Kidney epithelial cell (primary cell): ENCODE measurements at regions not wholly inside any gene's neighbourhood (a gene's known extent, or its start where the extent isn't known, plus 50 kb on each side); places are given as distances from the start of the nearest gene placed in this dataset.
"Not testable (repeated sequence)": the region's sequence is repeated elsewhere in the genome, so short reads cannot be mapped to it uniquely, and the experiment has no call there.

ENCODE experiments used
- DNase-seq: peaks from one replicate; pipeline ENCODE4 v3.0.0-alpha.2; 2010; ENCODE audit warnings: low read depth
- H3K27me3 ChIP-seq: 2 replicates; pipeline ENCODE4 v1.6.0; 2011; ENCODE audit warnings: low read length; ENCODE audit not compliant: control insufficient read depth, insufficient read depth
- H3K36me3 ChIP-seq: 2 replicates; pipeline ENCODE4 v1.5.1; 2011; ENCODE audit warnings: low read length; ENCODE audit not compliant: control insufficient read depth, insufficient read depth
- H3K4me3 ChIP-seq: 2 replicates; pipeline ENCODE4 v1.5.1; 2011; ENCODE audit warnings: low read depth, mild to moderate bottlenecking, control low read depth, low read length
- TF ChIP-seq, protein P1 (sequence below): IDR thresholded peaks from 2 replicates; pipeline ENCODE4 v1.5.1; 2011; ENCODE audit warnings: mild to moderate bottlenecking, moderate library complexity, low read length, control low read depth, inconsistent platforms; ENCODE audit not compliant: insufficient read depth, poor library complexity, severe bottlenecking

DNA sequence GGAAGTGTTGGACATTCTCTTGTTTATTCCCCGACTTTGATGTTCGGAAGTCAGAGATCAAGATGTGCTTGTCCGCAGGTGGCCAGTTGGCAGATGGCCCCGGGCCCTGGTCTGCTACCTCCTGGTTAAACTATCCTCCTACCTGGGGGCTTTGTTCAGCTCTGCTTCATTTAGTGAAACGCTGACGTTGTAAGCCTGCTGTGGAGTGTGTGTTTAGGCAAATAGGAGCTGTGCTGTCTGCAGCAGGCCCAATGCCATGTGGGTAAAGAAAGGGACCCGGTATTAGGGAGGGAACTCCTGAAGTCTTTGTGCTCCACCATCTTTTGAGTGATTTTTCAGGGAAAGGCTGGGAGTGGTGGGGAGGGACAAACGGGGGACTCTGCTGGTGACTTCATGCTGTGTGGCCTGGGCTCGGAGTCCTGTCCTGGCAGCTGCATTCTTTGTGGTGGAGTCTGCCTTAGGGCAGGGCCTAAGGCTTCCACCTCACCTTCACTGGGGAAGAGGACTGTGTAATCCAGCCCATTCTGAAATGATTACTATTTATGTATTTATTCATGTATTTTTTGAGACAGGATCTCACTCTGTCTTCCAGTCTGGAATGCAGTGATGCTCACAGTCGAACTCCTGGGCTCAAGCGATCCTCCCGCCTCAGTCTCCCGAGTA, 171.1 kb upstream of the KLF6 start:
- no peaks in the 10 kb centered on the region for H3K36me3 ChIP-seq
- TF ChIP-seq, protein P1, sequence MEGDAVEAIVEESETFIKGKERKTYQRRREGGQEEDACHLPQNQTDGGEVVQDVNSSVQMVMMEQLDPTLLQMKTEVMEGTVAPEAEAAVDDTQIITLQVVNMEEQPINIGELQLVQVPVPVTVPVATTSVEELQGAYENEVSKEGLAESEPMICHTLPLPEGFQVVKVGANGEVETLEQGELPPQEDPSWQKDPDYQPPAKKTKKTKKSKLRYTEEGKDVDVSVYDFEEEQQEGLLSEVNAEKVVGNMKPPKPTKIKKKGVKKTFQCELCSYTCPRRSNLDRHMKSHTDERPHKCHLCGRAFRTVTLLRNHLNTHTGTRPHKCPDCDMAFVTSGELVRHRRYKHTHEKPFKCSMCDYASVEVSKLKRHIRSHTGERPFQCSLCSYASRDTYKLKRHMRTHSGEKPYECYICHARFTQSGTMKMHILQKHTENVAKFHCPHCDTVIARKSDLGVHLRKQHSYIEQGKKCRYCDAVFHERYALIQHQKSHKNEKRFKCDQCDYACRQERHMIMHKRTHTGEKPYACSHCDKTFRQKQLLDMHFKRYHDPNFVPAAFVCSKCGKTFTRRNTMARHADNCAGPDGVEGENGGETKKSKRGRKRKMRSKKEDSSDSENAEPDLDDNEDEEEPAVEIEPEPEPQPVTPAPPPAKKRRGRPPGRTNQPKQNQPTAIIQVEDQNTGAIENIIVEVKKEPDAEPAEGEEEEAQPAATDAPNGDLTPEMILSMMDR = no peak

DNA sequence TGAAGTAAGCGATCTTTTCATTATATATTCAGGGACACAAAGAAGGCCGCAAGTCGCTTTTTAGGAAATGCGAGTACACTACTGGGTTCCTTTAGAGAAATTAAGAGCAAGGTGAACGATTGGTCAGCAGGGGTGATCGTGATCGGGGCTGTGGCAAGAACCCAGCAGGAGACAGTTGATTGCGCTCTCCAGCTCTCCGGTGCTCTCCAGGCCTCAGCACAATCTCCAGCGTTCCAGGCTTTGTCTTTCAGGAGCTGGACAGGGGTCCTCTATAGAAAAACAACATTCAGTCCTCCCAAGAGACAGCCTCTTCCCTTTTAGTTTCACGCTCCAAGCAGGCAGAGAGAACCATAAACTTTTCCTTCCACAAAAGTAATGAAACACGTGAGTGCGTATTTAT, 170.5 kb upstream of the KLF6 start:
- H3K4me3 ChIP-seq = no peak overlapping the region
- H3K27me3 ChIP-seq = no peaks in the 10 kb centered on the region
- no peak for DNase-seq
- no peaks in the 10 kb centered on the region for H3K36me3 ChIP-seq
- TF ChIP-seq, protein P1 = no peak

More for the DNA sequence above, 171.1 kb upstream of the KLF6 start:
- Histone ChIP-seq H3K4me3 (no peak overlapping the region), H3K27me3 (no peaks in the 10 kb centered on the region)
- no peak for DNase-seq

DNA sequence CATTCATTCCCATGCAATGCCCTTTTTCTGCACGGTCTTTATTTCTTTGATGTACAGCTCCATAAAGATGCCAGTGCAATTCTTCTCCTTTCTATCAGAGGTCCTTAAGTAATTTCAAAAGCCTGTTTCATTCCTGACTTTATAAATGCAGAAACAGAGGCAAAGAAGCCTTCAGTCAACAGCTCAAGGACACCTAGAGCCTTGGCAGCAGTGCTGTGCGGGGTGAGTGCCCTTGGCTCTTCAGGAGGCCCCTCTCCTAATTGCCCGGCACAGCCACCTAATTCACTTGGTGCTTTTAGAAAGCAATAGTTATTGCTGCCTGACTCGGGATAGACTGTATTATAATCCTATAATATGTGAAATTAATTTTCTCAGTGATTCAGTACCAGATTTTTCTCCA, 169.6 kb upstream of the KLF6 start:
- TF ChIP-seq, protein P1 = no peak
- no peak for DNase-seq
- no peaks in the 10 kb centered on the region for H3K27me3 ChIP-seq
- no peak overlapping the region for H3K4me3 ChIP-seq
- H3K36me3 ChIP-seq = no peaks in the 10 kb centered on the region

DNA sequence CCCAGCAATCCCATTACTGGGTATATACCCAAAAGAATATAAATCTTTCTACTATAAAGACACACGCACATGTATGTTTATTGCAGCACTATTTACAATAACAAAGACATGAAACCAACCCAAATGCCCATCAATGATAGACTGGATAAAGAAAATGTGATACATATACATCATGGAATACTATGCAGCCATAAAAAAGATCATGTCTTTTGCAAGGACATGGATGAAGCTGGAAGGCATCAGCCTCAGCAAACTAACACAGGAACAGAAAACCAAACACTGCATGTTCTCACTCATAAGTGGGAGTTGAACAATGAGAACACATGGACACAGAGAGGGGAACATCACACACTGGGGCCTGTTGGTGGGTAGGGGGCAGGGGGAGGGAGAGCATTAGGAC, 169.0 kb upstream of the KLF6 start:
- H3K36me3 ChIP-seq, H3K4me3 ChIP-seq, H3K27me3 ChIP-seq, DNase-seq: not testable (repeated sequence)

DNA sequence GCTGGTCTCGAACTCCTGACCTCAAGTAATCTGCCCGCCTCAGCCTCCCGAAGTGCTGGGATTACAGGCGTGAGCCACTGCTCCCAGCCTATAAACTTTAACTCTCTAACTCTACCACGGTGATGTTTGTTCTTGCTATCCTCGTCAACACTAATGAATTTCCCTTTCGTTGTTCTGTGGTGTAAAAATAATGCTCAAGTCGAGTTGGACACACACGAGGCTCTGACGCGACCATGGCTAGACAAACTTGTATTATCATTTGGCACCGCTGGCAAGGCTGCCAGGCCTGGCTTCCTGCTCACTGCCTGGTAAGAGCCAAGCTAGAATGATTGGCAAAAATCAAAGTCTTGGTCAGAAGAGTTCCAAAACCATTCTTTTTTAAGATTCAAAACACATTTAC, 167.0 kb upstream of the KLF6 start:
- H3K36me3 ChIP-seq = no peaks in the 10 kb centered on the region
- no peak overlapping the region for H3K4me3 ChIP-seq
- TF ChIP-seq, protein P1 = no peak
- no peak for DNase-seq
- no peaks in the 10 kb centered on the region for H3K27me3 ChIP-seq

DNA sequence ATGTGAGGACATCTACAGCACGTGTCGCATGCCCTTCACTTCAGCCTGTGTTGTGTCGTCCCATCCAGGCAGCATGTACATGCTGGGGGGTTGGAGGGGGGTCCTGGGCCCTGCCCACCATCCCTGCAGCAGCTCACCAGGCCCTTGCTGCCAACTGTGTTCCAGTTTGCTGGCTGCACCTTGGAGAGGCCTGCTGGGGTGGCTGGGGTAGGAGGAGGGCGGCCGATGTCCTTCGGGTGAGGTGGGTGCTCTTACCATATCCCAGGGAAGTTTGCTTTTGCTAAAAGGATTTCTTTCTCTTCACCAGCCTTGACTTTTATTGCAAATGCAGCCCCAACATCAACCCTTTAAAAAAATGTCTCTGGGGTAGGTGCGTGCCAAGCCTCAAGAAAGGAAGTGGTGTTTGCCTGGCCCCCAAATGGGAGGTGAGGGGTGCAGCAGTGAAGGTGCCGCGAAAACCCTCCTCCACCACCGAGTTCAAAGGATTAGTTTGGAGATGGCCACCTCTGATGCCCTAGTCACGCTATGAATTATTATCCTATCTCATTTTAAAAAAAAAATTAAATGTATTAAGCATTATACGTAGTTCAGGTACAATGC, 165.8 kb upstream of the KLF6 start:
- DNase-seq = no peak
- H3K36me3 ChIP-seq = no peaks in the 10 kb centered on the region
- no peak overlapping the region for H3K4me3 ChIP-seq
- TF ChIP-seq, protein P1 = no peak
- no peaks in the 10 kb centered on the region for H3K27me3 ChIP-seq
